ENCODE measurements at regions not wholly inside any gene's neighbourhood (a gene's known extent, or its start where the extent isn't known, plus 50 kb on each side); places are given as distances from the start of the nearest gene placed in this dataset.

- TF ChIP-seq RNF2 (IDR thresholded peaks at IDR 0.05; ENCODE audit: borderline replicate concordance, low read depth, low read length, missing control alignments, poor library complexity, severe bottlenecking) (no peak), KDM4A (IDR thresholded peaks at IDR 0.05; ENCODE audit: low read depth, low read length, severe bottlenecking) (no peak), EGR1 (IDR thresholded peaks at IDR 0.05; ENCODE audit: borderline replicate concordance, low read depth, low read length) (no peak), TAF7 (optimal IDR thresholded peaks at IDR 0.05; ENCODE audit: borderline replicate concordance, low read depth, low read length) (no peak), EZH2 (IDR thresholded peaks at IDR 0.05; ENCODE audit: low read depth, low read length, severe bottlenecking) (no peak), ATF3 (IDR thresholded peaks at IDR 0.05; ENCODE audit: insufficient read depth, low read depth, low read length) (no peak), KDM1A (IDR thresholded peaks at IDR 0.05; ENCODE audit: borderline replicate concordance, low read length) (no peak)
Observed at GRCh38 chr5:6108981-6109825, 269.1 kb downstream of the MED10 start (continued).

All from H1 (cell line).